DND-41 (cell line): ENCODE measurements at regions not wholly inside any gene's neighbourhood (a gene's known extent, or its start where the extent isn't known, plus 50 kb on each side); places are given as distances from the start of the nearest gene placed in this dataset.

Experiments
- ATAC-seq: fragments of 200-7000 bp; cut with Tn5 transposase; 3 replicates; pipeline ENCODE4 v1.9.1; 2021; ENCODE audit warnings: low read depth; ENCODE audit not compliant: insufficient read depth
- DNase-seq: peaks from one replicate; pipeline ENCODE4 v3.0.0-alpha.2; 2020
- H2AFZ ChIP-seq: 2 replicates; pipeline ENCODE4 v1.6.0; 2012; ENCODE audit warnings: low read depth, low read length
- H3K27ac ChIP-seq: 2 replicates; pipeline ENCODE4 v1.5.1; 2012; ENCODE audit warnings: low read length, inconsistent platforms
- H3K27me3 ChIP-seq: fragments of 200-600 bp; sonication (generic); 2 replicates; pipeline ENCODE4 v1.6.0; 2012; ENCODE audit warnings: low read length, mild to moderate bottlenecking, inconsistent platforms; ENCODE audit not compliant: insufficient read depth, poor library complexity
- H3K36me3 ChIP-seq: 2 replicates; pipeline ENCODE4 v1.5.1; 2012; ENCODE audit warnings: low read length, inconsistent platforms; ENCODE audit not compliant: insufficient read depth
- H3K4me1 ChIP-seq: 2 replicates; pipeline ENCODE4 v1.5.1; 2012; ENCODE audit warnings: mild to moderate bottlenecking, low read length; ENCODE audit not compliant: insufficient read depth
- H3K4me2 ChIP-seq: 2 replicates; pipeline ENCODE4 v1.6.0; 2012; ENCODE audit warnings: mild to moderate bottlenecking, moderate library complexity, low read length, inconsistent platforms; ENCODE audit not compliant: insufficient read depth
- H3K4me3 ChIP-seq, 2 experiments: fragments of 200-600 bp in 1 of 2; shearing (Covaris generic) in 1 of 2; 2 replicates each; pipeline ENCODE4 v1.5.1; 2012 to 2016; ENCODE audit warnings: inconsistent platforms in 2 of 2, low read length in 2 of 2, mild to moderate bottlenecking in 2 of 2, low read depth in 1 of 2, moderate library complexity in 1 of 2
- H3K79me2 ChIP-seq: 2 replicates; pipeline ENCODE4 v1.6.0; 2012; ENCODE audit warnings: low read length, inconsistent platforms; ENCODE audit not compliant: insufficient read depth
- H3K9ac ChIP-seq: 2 replicates; pipeline ENCODE4 v1.6.0; 2012; ENCODE audit warnings: low read depth, mild to moderate bottlenecking, inconsistent platforms, low read length, moderate library complexity
- H3K9me3 ChIP-seq: 2 replicates; pipeline ENCODE4 v1.5.1; 2012; ENCODE audit warnings: low read length, moderate library complexity, mild to moderate bottlenecking, inconsistent platforms; ENCODE audit not compliant: insufficient read depth, severe bottlenecking
- H4K20me1 ChIP-seq: 2 replicates; pipeline ENCODE4 v1.6.0; 2012; ENCODE audit warnings: low read length; ENCODE audit not compliant: insufficient read depth
- CTCF ChIP-seq: IDR thresholded peaks from 2 replicates; pipeline ENCODE4 v1.5.1; 2012; ENCODE audit warnings: borderline replicate concordance, low read length, moderate library complexity, mild to moderate bottlenecking; ENCODE audit not compliant: poor library complexity, severe bottlenecking; ENCODE audit errors: extremely low read depth
- EZH2 ChIP-seq: IDR thresholded peaks from 3 replicates; pipeline ENCODE4 v1.6.1; 2012; ENCODE audit warnings: borderline replicate concordance, low read depth, mild to moderate bottlenecking, moderate library complexity, low read length, inconsistent platforms; ENCODE audit not compliant: severe bottlenecking

GRCh38 chr13:88162076-88162702 lies 491.0 kb downstream of the SLITRK5 start:
- Histone ChIP-seq H3K79me2 (no peaks in the 10 kb centered on the region), H3K4me3 (no peak overlapping the region), H2AFZ (no peak overlapping the region), H4K20me1 (no peaks in the 10 kb centered on the region), H3K9ac (no peak overlapping the region), H3K27me3 (no peaks in the 10 kb centered on the region), H3K36me3 (no peaks in the 10 kb centered on the region), H3K27ac (no peak overlapping the region), H3K4me1 (no peaks in the 10 kb centered on the region), H3K4me2 (no peak overlapping the region), H3K9me3 (peaks cover 2% of the 10 kb centered on the region)
- TF ChIP-seq EZH2: no peak
- TF ChIP-seq CTCF: no peak
- no peak for ATAC-seq
- no peak for DNase-seq

GRCh38 chr13:88176231-88176630 lies 505.1 kb downstream of the SLITRK5 start:
- ATAC-seq: no peak
- TF ChIP-seq CTCF (no peak), EZH2 (no peak)

GRCh38 chr13:88183440-88183839 lies 512.3 kb downstream of the SLITRK5 start:
- no peak overlapping the region for H3K4me2 ChIP-seq
- H4K20me1 ChIP-seq: no peaks in the 10 kb centered on the region
- H3K9ac ChIP-seq: no peak overlapping the region
- H3K79me2 ChIP-seq: no peaks in the 10 kb centered on the region
- H3K36me3 ChIP-seq: no peaks in the 10 kb centered on the region
- H3K4me3 ChIP-seq: no peak overlapping the region
- TF ChIP-seq CTCF (no peak), EZH2 (no peak)
- H3K4me1 ChIP-seq: no peaks in the 10 kb centered on the region
- H2AFZ ChIP-seq: no peak overlapping the region
- no peaks in the 10 kb centered on the region for H3K9me3 ChIP-seq
- ATAC-seq (no peak), DNase-seq (no peak)
- H3K27ac ChIP-seq: no peak overlapping the region
- no peaks in the 10 kb centered on the region for H3K27me3 ChIP-seq

More at GRCh38 chr13:88176231-88176630, 505.1 kb downstream of the SLITRK5 start:
- H2AFZ ChIP-seq: no peak overlapping the region
- no peak overlapping the region for H3K27ac ChIP-seq
- no peak for DNase-seq
- no peaks in the 10 kb centered on the region for H3K9me3 ChIP-seq
- no peaks in the 10 kb centered on the region for H3K27me3 ChIP-seq
- no peak overlapping the region for H3K4me2 ChIP-seq
- no peaks in the 10 kb centered on the region for H3K4me1 ChIP-seq
- no peaks in the 10 kb centered on the region for H4K20me1 ChIP-seq
- H3K79me2 ChIP-seq: no peaks in the 10 kb centered on the region
- H3K9ac ChIP-seq: no peak overlapping the region
- no peak overlapping the region for H3K4me3 ChIP-seq
- no peaks in the 10 kb centered on the region for H3K36me3 ChIP-seq
